K562 (cell line): ENCODE measurements at regions not wholly inside any gene's neighbourhood (a gene's known extent, or its start where the extent isn't known, plus 50 kb on each side); places are given as distances from the start of the nearest gene placed in this dataset.

ENCODE experiments used
- ATAC-seq: fragments of 200-7000 bp; cut with Tn5 transposase; 3 replicates; pipeline ENCODE4 v1.9.1; 2020; ENCODE audit warnings: moderate library complexity
- BruUV-seq: library from RNA; stranded (reverse); fragments of 400-500 nt; replicated peaks from 2 replicates; lab custom pipeline; 2021; lab: Mats Ljungman, UMichigan
- CTCF ChIA-PET: fragments of 300-600 bp; formaldehyde crosslinking; extraction: SDS; loops from one replicate; lab custom pipeline; 2021; ENCODE audit warnings: low intra/inter-chr PET ratio; lab: Yijun Ruan, JAX
- POLR2A ChIA-PET: fragments of 300-600, 350-650 bp; sonication (Branson Sonifier 250); formaldehyde crosslinking; extraction: SDS; loops from one replicate; lab custom pipeline; 2021; ENCODE audit warnings: antibody characterized with exemption, inconsistent platforms; lab: Yijun Ruan, JAX
- DNase-seq, 4 experiments: peaks; one replicate each; pipeline versions ENCODE4 v3.0.0 to v3.0.0-alpha.2; 2011 to 2018; ENCODE audit warnings: low spot score in 3 of 4, mixed read lengths in 3 of 4; ENCODE audit errors: extremely low read depth in 1 of 4
- FAIRE-seq: peaks from 2 replicates; lab custom pipeline; 2011; peaks lifted over from hg19 to GRCh38; lab: Jason Lieb, UNC
- H2AFZ ChIP-seq: 2 replicates; pipeline ENCODE4 v1.6.0; 2011; ENCODE audit warnings: low read depth, low read length, control low read depth, inconsistent platforms
- H3K27ac ChIP-seq: fragments of 200-600 bp; 3 replicates; pipeline ENCODE4 v1.8.0; 2011; ENCODE audit warnings: low read depth, mild to moderate bottlenecking, control low read depth, inconsistent platforms, low read length, moderate library complexity, mixed read lengths; ENCODE audit errors: extremely low read depth
- H3K27me3 ChIP-seq, 2 experiments: fragments of 300-600 bp in 1 of 2; 2 replicates in 1 of 2; 3 replicates in 1 of 2; pipeline versions ENCODE4 v1.6.0 to v1.8.0; 2011; ENCODE audit warnings: inconsistent platforms in 2 of 2, low read length in 2 of 2, mild to moderate bottlenecking in 1 of 2, mixed read lengths in 1 of 2, moderate library complexity in 1 of 2; ENCODE audit not compliant: control insufficient read depth in 2 of 2, insufficient read depth in 2 of 2
- H3K36me3 ChIP-seq: fragments of 300-600 bp; 3 replicates; pipeline ENCODE4 v1.8.0; 2011; ENCODE audit warnings: mild to moderate bottlenecking, low read length, inconsistent platforms; ENCODE audit not compliant: control insufficient read depth, insufficient read depth
- H3K4me1 ChIP-seq, 2 experiments: fragments of 200-600 bp in 1 of 2; replicated peaks in 1 of 2; 2 replicates in 1 of 2; 3 replicates in 1 of 2; pipeline versions ENCODE4 v1.5.1 to v1.8.0; 2011; ENCODE audit warnings: inconsistent platforms in 2 of 2, low read length in 2 of 2, mild to moderate bottlenecking in 1 of 2, mixed read lengths in 1 of 2, moderate library complexity in 1 of 2; ENCODE audit not compliant: control insufficient read depth in 2 of 2, insufficient read depth in 2 of 2
- H3K4me2 ChIP-seq: 2 replicates; pipeline ENCODE4 v1.6.1; 2011; ENCODE audit warnings: low read length, control low read depth, inconsistent platforms, mixed read lengths; ENCODE audit not compliant: insufficient read depth
- H3K4me3 ChIP-seq: fragments of 200-600 bp; sonication (generic), shearing (Covaris generic); 2 replicates; pipeline ENCODE4 v1.5.1; 2016; ENCODE audit warnings: control low read depth, inconsistent platforms
- H3K79me2 ChIP-seq: fragments of 200-600 bp; 3 replicates; pipeline ENCODE4 v1.8.0; 2011; ENCODE audit warnings: low read length, inconsistent platforms; ENCODE audit not compliant: control insufficient read depth, insufficient read depth
- H3K9ac ChIP-seq, 2 experiments: 2 replicates each; pipeline versions ENCODE4 v1.6.0 to v1.6.1; 2011; ENCODE audit warnings: low read depth in 2 of 2, low read length in 2 of 2, control low read depth in 1 of 2, inconsistent platforms in 1 of 2, mild to moderate bottlenecking in 1 of 2, mixed read lengths in 1 of 2; ENCODE audit not compliant: insufficient read depth in 1 of 2
- H3K9me1 ChIP-seq: one replicate; pipeline ENCODE4 v1.6.0; 2011; ENCODE audit warnings: inconsistent platforms, mild to moderate bottlenecking, low read length, moderate library complexity; ENCODE audit not compliant: control insufficient read depth, insufficient read depth
- H3K9me3 ChIP-seq: replicated peaks from 2 replicates; pipeline ENCODE4 v1.5.1; 2011; ENCODE audit warnings: low read depth, low read length, inconsistent platforms; ENCODE audit not compliant: control insufficient read depth, insufficient read depth
- H4K20me1 ChIP-seq: replicated peaks from 2 replicates; pipeline ENCODE4 v1.6.1; 2011; ENCODE audit warnings: low read length, inconsistent platforms, mixed read lengths; ENCODE audit not compliant: control insufficient read depth, insufficient read depth
- CEBPG ChIP-seq, 3 experiments: fragments of 200-800 bp in 1 of 3; sonication (Bioruptor generic) in 1 of 3; sonication (generic) in 1 of 3; formaldehyde crosslinking in 1 of 3; IDR thresholded peaks in 2 of 3; conservative IDR thresholded peaks in 1 of 3; 2 replicates each; pipeline versions ENCODE4 v1.6.1 to v1.8.0; 2016 to 2022; ENCODE audit warnings: missing compliant biosample characterization in 2 of 3, missing genetic modification characterization in 2 of 3, mild to moderate bottlenecking in 1 of 3, missing genetic modification reagents in 1 of 3
- ELF1 ChIP-seq: fragments of 200-800 bp; sonication (Bioruptor generic); IDR thresholded peaks from 2 replicates; pipeline ENCODE4 v1.6.1; 2016; ENCODE audit warnings: missing genetic modification characterization, missing compliant biosample characterization
- LEF1 ChIP-seq: fragments of 450-650 bp; IDR thresholded peaks from 2 replicates; pipeline ENCODE4 v1.6.1; 2016; ENCODE audit warnings: mild to moderate bottlenecking
- PRPF4 ChIP-seq: fragments of 200-400 bp; formaldehyde crosslinking; IDR thresholded peaks from one replicate; pipeline ENCODE4 v1.6.1; 2017; ENCODE audit warnings: low read length, low read depth, mild to moderate bottlenecking; ENCODE audit not compliant: insufficient read depth, poor library complexity, severe bottlenecking
- SIN3A ChIP-seq, 2 experiments: fragments of 150-350 bp in 1 of 2; IDR thresholded peaks; 2 replicates each; pipeline ENCODE4 v1.6.1; 2011 to 2016; ENCODE audit warnings: borderline replicate concordance in 2 of 2, low read depth in 2 of 2, low read length in 2 of 2, mild to moderate bottlenecking in 2 of 2, moderate library complexity in 2 of 2; ENCODE audit not compliant: control insufficient read depth in 1 of 2
- U2AF1 ChIP-seq: fragments of 200-400 bp; formaldehyde crosslinking; optimal IDR thresholded peaks from 2 replicates; pipeline ENCODE3; 2017; ENCODE audit warnings: mild to moderate bottlenecking, low read depth, low read length, moderate library complexity
- ZNF561 ChIP-seq: fragments of 450-650 bp; formaldehyde crosslinking; conservative IDR thresholded peaks from 2 replicates; pipeline ENCODE4 v1.4.0; 2020; ENCODE audit warnings: mild to moderate bottlenecking, moderate library complexity
- WGBS: fragments of 100-300 bp; shearing (Covaris generic); methylation state at CpG from one replicate; pipeline ENCODE4 v1.1.6; 2016; ENCODE audit warnings: low coverage, mixed read lengths; ENCODE audit not compliant: insufficient coverage; ENCODE audit errors: missing lambda C conversion rate; 5-methylcytosine and 5-hydroxymethylcytosine counted together
- in situ Hi-C: fragments of 300-500 bp; cut with MboI; formaldehyde crosslinking; loops from 4 replicates; pipeline ENCODE4 v1.15.0; 2018; ENCODE audit warnings: inconsistent platforms, mixed read lengths
- intact Hi-C: fragments of 100-400 bp; cut with micrococcal nuclease; formaldehyde crosslinking; loops from 2 replicates; pipeline ENCODE4 v1.14.2; 2022
- TF ChIP-seq, protein P1 (sequence below): fragments of 450-650 bp; formaldehyde crosslinking; IDR thresholded peaks from 2 replicates; pipeline ENCODE4 v1.4.0; 2022; ENCODE audit warnings: mild to moderate bottlenecking, moderate library complexity

DNA sequence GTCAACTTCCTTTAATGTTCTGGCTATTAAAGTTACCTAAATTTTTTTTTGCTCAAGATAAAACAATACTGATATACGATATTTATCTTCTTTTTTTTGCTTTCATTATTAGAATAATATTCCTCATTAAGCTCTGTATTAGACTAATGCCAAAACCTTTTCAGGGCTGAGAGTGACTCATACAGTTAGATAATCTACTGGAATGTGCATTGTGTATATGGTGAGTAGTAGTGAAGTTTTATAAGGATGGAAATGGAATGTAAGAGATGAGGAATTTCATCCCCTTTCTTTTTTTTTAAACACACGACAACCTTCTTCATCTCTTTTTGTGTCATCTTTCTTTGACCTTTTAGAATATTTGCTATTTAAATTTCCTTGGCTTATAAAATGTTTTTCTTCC is 268.6 kb downstream of the ISL1 start:
- in situ Hi-C loops, result no loop called here
- no peaks in the 10 kb centered on the region for H3K79me2 ChIP-seq
- H3K4me3 ChIP-seq, result no peak overlapping the region
- TF ChIP-seq U2AF1, result no peak
- TF ChIP-seq CEBPG (CRISPR knock-in tag; IDR thresholded peaks at IDR 0.05), result no peak
- TF ChIP-seq CEBPG (tag; conservative IDR thresholded peaks at IDR 0.05 in 1 of 2, IDR thresholded peaks at IDR 0.05 in 1 of 2), result no peak
- no peak for TF ChIP-seq SIN3A (IDR thresholded peaks at IDR 0.05; ENCODE audit: borderline replicate concordance in 2 of 2, control insufficient read depth in 1 of 2, low read depth in 2 of 2, low read length in 2 of 2)
- TF ChIP-seq LEF1, result no peak
- TF ChIP-seq, protein P1, sequence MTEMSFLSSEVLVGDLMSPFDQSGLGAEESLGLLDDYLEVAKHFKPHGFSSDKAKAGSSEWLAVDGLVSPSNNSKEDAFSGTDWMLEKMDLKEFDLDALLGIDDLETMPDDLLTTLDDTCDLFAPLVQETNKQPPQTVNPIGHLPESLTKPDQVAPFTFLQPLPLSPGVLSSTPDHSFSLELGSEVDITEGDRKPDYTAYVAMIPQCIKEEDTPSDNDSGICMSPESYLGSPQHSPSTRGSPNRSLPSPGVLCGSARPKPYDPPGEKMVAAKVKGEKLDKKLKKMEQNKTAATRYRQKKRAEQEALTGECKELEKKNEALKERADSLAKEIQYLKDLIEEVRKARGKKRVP (CRISPR knock-in tag), result no peak
- no peak for TF ChIP-seq PRPF4
- no peak for TF ChIP-seq ELF1 (tag)
- TF ChIP-seq ZNF561 (CRISPR knock-in tag), result no peak
- no peaks in the 10 kb centered on the region for H4K20me1 ChIP-seq
- FAIRE-seq (no peak), DNase-seq (no peak), ATAC-seq (no peak)
- WGBS, result 0% methylated on average over 2 of the region's 2 CpGs
- no peaks in the 10 kb centered on the region for H3K4me1 ChIP-seq
- no peak overlapping the region for H3K4me2 ChIP-seq
- no peaks in the 10 kb centered on the region for H3K27me3 ChIP-seq
- CTCF ChIA-PET, result no interaction called here
- H3K9me3 ChIP-seq, result no peaks in the 10 kb centered on the region; the same call in 1 of the 2 replicates
- no TSS peak for BruUV-seq
- H2AFZ ChIP-seq, result no peak overlapping the region
- intact Hi-C loops, result no loop called here
- no peak overlapping the region for H3K9ac ChIP-seq
- POLR2A ChIA-PET, result no interaction called here
- H3K9me1 ChIP-seq, result no peaks in the 10 kb centered on the region
- H3K36me3 ChIP-seq, result no peaks in the 10 kb centered on the region
- H3K27ac ChIP-seq, result no peak overlapping the region
